ENCODE measurements at regions not wholly inside any gene's neighbourhood (a gene's known extent, or its start where the extent isn't known, plus 50 kb on each side); places are given as distances from the start of the nearest gene placed in this dataset.

- H3K27ac ChIP-seq (ENCODE audit: low read length in 2 of 2): no peak overlapping the region
- POLR2A ChIA-PET: no interaction called here
- H3K9me3 ChIP-seq (ENCODE audit: control extremely low read depth in 1 of 3, control insufficient read depth in 2 of 3, insufficient read depth in 1 of 3, low read length in 2 of 3): peaks cover 0 to 3% (median 0%) of the 10 kb centered on the region in 3 donors
- no peaks in the 10 kb centered on the region for H3K27me3 ChIP-seq (replicated peaks in 1 of 4; ENCODE audit: control extremely low read depth in 1 of 4, control insufficient read depth in 3 of 4, insufficient read depth in 4 of 4, low read length in 3 of 4)
- no peak overlapping the region for H3K9ac ChIP-seq (ENCODE audit: low read length)
- no peaks in the 10 kb centered on the region for H3K4me1 ChIP-seq (ENCODE audit: control insufficient read depth in 2 of 2, insufficient read depth in 2 of 2, low read length in 2 of 2)
- H3K4me2 ChIP-seq (replicated peaks; ENCODE audit: low read depth, low read length, poor library complexity, severe bottlenecking): no peak overlapping the region
- DNase-seq: no peak
- no peak overlapping the region for H2AFZ ChIP-seq (ENCODE audit: insufficient read depth, low read depth, low read length, poor library complexity, severe bottlenecking)
- H3K4me3 ChIP-seq (ENCODE audit: control extremely low read depth in 1 of 5, extremely low read depth in 1 of 5, insufficient read depth in 1 of 5, low read depth in 2 of 5, low read length in 4 of 5): no peak overlapping the region
- intact Hi-C loops (cut with micrococcal nuclease): no loop called here
- ATAC-seq (ENCODE audit: low read depth): no peak
- H3K36me3 ChIP-seq (replicated peaks in 1 of 2; ENCODE audit: control extremely low read depth in 1 of 2, control insufficient read depth in 1 of 2, extremely low read depth in 1 of 2, insufficient read depth in 2 of 2, low read length in 1 of 2): no peaks in the 10 kb centered on the region
- no peaks in the 10 kb centered on the region for H4K20me1 ChIP-seq (ENCODE audit: control insufficient read depth, insufficient read depth, low read length, poor library complexity, severe bottlenecking)
- Mint-ChIP-seq H3K27me3 (no peaks in the 10 kb centered on the region), H3K9me3 (ENCODE audit: insufficient read depth) (peaks cover 3% of the 10 kb centered on the region), H3K4me1 (no peaks in the 10 kb centered on the region), H3K4me3 (no peak overlapping the region), H3K27ac (no peak overlapping the region)
- TF ChIP-seq EZH2 (IDR thresholded peaks at IDR 0.05; ENCODE audit: borderline replicate concordance, insufficient read depth, low read depth, low read length, poor library complexity, severe bottlenecking) (no peak), CTCF (IDR thresholded peaks at IDR 0.05) (no peak)
- H3K79me2 ChIP-seq (ENCODE audit: control insufficient read depth, insufficient read depth, low read length): no peaks in the 10 kb centered on the region
- WGBS (ENCODE audit: insufficient coverage): no CpG with 5 or more reads among the region's 4 CpGs
- CTCF ChIA-PET: no interaction called here
Measured at GRCh38 chr10:53102424-53102823, 329.8 kb upstream of the MBL2 start.

GRCh38 chr10:53093878-53094277 is 321.3 kb upstream of the MBL2 start:
- intact Hi-C loops (cut with micrococcal nuclease): no loop called here
- Mint-ChIP-seq H3K27ac (no peak overlapping the region), H3K4me3 (no peak overlapping the region), H3K4me1 (no peaks in the 10 kb centered on the region), H3K9me3 (ENCODE audit: insufficient read depth) (peaks cover 9% of the 10 kb centered on the region), H3K27me3 (no peaks in the 10 kb centered on the region)
- WGBS (ENCODE audit: insufficient coverage): no CpG with 5 or more reads among the region's 2 CpGs
- no peak for DNase-seq
- Histone ChIP-seq H3K9ac (ENCODE audit: low read length) (no peak overlapping the region), H3K9me3 (ENCODE audit: control extremely low read depth in 1 of 3, control insufficient read depth in 2 of 3, insufficient read depth in 1 of 3, low read length in 2 of 3) (peaks cover 0 to 7% (median 1%) of the 10 kb centered on the region in 3 donors), H3K4me3 (ENCODE audit: control extremely low read depth in 1 of 5, extremely low read depth in 1 of 5, insufficient read depth in 1 of 5, low read depth in 2 of 5, low read length in 4 of 5) (no peak overlapping the region), H3K27me3 (replicated peaks in 1 of 4; ENCODE audit: control extremely low read depth in 1 of 4, control insufficient read depth in 3 of 4, insufficient read depth in 4 of 4, low read length in 3 of 4) (no peaks in the 10 kb centered on the region), H3K4me2 (replicated peaks; ENCODE audit: low read depth, low read length, poor library complexity, severe bottlenecking) (no peak overlapping the region), H3K36me3 (replicated peaks in 1 of 2; ENCODE audit: control extremely low read depth in 1 of 2, control insufficient read depth in 1 of 2, extremely low read depth in 1 of 2, insufficient read depth in 2 of 2, low read length in 1 of 2) (no peaks in the 10 kb centered on the region), H3K79me2 (ENCODE audit: control insufficient read depth, insufficient read depth, low read length) (no peaks in the 10 kb centered on the region), H3K27ac (ENCODE audit: low read length in 2 of 2) (no peak overlapping the region), H4K20me1 (ENCODE audit: control insufficient read depth, insufficient read depth, low read length, poor library complexity, severe bottlenecking) (no peaks in the 10 kb centered on the region), H3K4me1 (ENCODE audit: control insufficient read depth in 2 of 2, insufficient read depth in 2 of 2, low read length in 2 of 2) (no peaks in the 10 kb centered on the region), H2AFZ (ENCODE audit: insufficient read depth, low read depth, low read length, poor library complexity, severe bottlenecking) (no peak overlapping the region)
- POLR2A ChIA-PET: no interaction called here
- no peak for TF ChIP-seq CTCF (IDR thresholded peaks at IDR 0.05)
- CTCF ChIA-PET: no interaction called here
- no peak for ATAC-seq (ENCODE audit: low read depth)

All from B cell (primary cell).